ENCODE measurements at regions not wholly inside any gene's neighbourhood (a gene's known extent, or its start where the extent isn't known, plus 50 kb on each side); places are given as distances from the start of the nearest gene placed in this dataset.

GRCh38 chr2:41872646-41873045, 175.2 kb upstream of the PKDCC start:
- FAIRE-seq (no peak), DNase-seq (ENCODE audit: low spot score) (peak; percentile 51)

GRCh38 chr2:41873102-41874031, 174.5 kb upstream of the PKDCC start:
- FAIRE-seq: no peak
- no peak for DNase-seq (ENCODE audit: low spot score)

DNA sequence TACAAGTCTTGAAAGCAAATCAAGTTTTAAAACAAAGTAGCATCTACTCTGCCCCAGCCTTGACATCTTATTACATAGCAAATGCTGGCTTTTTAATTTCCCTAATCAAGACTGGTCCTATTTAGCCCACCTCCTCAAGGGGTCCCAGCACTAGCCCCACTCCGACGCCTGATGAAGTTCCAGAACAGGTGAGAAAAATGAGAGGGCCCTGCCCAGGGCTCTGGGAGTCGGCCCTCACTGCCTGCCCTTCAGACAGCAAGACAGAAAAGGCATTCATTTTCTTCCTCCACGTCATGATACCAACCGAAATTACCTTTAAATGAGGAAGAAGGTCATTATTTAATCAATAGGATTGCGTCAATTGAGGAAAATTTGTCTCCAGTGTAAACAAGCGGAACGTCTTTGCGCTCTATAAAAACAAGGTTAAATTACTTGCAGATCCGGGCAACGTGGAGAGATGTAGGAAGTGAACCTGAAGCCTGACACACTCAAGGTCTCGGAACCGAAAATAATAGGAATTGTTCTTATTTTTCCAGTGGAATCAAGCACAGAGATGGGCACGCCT, 170.6 kb upstream of the PKDCC start:
- DNase-seq (ENCODE audit: low spot score) (no peak), FAIRE-seq (no peak)

DNA sequence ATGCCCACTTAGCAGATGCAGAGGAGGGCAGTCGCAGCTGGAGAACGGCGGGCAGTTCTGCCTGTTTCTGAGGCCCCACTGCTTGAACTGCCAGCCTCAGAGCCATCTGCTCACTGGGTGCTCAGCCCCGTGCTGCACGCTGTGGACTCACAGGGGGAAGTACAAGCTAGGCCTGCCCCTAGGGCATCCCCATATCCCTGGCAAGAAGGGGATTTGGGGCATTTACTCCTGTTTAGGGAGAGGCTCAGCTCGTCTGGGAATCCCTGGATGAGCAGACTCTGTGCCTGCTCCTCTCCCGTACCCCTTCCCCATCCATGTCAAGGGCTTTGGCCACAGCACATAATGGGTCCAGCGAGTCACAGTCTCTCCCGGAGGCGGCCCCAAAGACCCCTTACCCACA, 169.8 kb upstream of the PKDCC start:
- no peak for FAIRE-seq
- DNase-seq (ENCODE audit: low spot score): no peak

DNA sequence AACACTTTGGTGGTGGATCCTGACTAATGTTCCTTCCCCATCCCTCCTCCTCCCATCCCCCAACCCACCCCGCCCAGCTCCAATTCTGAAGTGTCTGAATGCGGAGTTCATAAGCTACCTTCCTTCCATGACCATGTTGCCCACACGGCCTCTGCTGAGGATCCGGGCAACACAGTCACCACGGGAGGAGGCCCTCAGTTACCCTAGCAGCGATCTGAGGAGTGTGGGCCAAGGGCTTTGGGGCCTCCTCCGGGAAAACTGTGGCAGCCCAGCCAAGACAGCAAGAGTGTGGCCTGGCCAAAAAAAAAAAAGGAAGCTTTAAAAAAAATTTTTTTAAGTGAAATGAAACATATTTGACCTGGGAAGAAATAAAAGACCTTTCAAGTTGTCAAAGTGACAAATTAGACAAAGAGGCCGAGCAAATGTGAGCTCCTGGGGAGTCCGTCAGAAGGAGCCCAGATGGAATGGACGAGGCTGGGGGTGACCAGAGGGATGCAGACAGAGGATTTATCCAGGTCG, 169.0 kb upstream of the PKDCC start:
- DNase-seq (ENCODE audit: low spot score) (no peak), FAIRE-seq (no peak)

DNA sequence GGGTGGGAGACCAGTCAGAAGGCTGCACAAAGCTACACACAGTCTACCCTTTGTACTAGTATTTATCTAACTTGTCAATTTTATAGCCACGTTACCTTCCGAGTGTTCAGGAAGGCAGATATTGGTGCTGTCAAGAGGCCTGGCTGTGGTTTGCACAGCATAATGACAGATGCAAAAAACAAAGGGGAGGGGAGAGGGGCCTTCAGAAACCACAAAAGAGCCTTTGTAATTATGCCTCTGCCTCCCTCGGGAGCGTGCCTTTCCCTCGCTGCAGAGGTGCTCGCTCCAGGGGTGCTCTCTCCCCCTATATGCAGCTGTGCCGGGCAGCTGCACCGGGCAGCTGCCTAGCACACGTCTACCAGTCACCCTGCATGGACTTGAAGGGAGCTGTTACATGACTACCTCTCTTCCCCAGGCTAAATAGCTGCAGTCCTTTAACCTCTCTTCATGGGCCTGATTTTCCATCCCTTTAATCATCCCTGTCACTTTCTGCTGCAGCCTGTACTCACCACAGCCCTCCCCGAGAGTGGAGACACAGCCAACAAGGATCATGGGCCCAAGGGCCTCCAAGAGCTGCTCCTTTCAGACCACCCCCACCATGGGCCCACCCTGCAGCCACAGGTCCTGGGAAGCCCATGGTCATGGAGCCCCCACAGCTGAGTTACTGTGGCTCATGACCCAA, 168.4 kb upstream of the PKDCC start:
- FAIRE-seq (no peak), DNase-seq (ENCODE audit: low spot score) (peak; percentile 38)

DNA sequence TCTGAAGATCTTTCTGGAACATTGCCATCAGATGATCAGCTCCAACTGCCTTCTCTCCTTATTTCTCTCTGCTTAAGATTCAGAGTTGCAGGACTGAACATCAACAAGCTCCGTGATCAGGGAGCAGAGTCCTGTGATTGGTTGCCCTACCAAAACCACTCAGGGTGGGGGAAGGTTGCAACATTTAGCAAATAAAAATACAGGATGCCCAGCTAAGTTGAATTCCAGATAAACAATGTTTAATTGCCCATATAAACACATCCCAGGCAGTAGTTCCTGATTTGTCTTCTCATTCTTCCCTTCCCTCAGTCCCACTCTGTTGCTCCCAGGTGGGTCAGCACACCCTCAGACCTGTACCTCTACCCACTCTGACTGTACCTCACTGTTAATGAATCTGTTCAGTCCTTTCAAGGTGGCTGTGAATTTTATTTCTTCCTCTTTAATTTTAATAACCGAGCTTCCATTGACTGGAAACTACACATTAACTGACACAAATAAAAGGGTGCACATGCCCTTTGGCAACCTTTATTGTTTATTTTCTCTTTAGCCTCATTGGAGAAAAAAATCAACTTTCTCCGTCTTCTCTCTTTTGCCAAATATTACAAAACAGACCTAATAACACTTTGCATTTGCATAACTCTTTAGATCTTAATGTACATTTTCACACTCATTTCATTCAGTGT, 167.1 kb upstream of the PKDCC start:
- FAIRE-seq (no peak), DNase-seq (ENCODE audit: low spot score) (no peak)

- FAIRE-seq (peak; percentile 46), DNase-seq (ENCODE audit: low spot score) (no peak)
Observed at GRCh38 chr2:41881249-41881648, 166.6 kb upstream of the PKDCC start.

GRCh38 chr2:41884718-41885117, 163.1 kb upstream of the PKDCC start:
- DNase-seq (ENCODE audit: low spot score) (no peak), FAIRE-seq (no peak)

DNA sequence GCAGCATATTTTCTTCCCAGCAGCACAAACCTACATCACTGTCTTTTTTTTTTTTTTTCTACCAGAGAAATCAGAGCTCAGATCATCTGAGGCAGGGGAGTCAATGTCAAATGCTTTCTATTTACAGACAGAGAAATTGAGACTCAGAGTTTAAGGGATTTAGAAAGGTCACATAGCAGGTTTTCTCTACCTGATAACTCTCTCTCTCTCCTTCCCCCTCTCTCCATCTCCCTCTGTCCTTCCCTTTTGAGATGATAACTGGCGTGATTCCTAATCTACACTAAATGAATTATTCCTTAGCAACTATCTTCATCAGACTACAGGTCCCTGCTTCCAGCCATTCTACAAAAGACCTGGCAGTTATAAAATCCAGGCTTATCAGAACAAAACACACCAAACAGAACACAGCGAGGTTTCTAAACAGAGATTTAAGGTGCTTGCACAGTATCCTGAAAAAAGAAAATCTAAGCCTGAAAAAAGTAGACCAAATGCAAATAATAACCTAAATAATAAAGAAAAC, 161.6 kb upstream of the PKDCC start:
- FAIRE-seq (no peak), DNase-seq (ENCODE audit: low spot score) (no peak)

GRCh38 chr2:41886757-41887156, 161.1 kb upstream of the PKDCC start:
- no peak for DNase-seq (ENCODE audit: low spot score)
- FAIRE-seq: no peak

- FAIRE-seq (no peak), DNase-seq (ENCODE audit: low spot score) (no peak)
Observed at GRCh38 chr2:41890341-41890740, 157.5 kb upstream of the PKDCC start.

GRCh38 chr2:41892476-41892875, 155.3 kb upstream of the PKDCC start:
- FAIRE-seq: no peak
- no peak for DNase-seq (ENCODE audit: low spot score)

- FAIRE-seq (no peak), DNase-seq (ENCODE audit: low spot score) (no peak)
Observed at GRCh38 chr2:41894563-41895333, 153.1 kb upstream of the PKDCC start.

- no peak for DNase-seq (ENCODE audit: low spot score)
- FAIRE-seq: no peak
Observed at GRCh38 chr2:41895334-41895664, 152.5 kb upstream of the PKDCC start.

DNA sequence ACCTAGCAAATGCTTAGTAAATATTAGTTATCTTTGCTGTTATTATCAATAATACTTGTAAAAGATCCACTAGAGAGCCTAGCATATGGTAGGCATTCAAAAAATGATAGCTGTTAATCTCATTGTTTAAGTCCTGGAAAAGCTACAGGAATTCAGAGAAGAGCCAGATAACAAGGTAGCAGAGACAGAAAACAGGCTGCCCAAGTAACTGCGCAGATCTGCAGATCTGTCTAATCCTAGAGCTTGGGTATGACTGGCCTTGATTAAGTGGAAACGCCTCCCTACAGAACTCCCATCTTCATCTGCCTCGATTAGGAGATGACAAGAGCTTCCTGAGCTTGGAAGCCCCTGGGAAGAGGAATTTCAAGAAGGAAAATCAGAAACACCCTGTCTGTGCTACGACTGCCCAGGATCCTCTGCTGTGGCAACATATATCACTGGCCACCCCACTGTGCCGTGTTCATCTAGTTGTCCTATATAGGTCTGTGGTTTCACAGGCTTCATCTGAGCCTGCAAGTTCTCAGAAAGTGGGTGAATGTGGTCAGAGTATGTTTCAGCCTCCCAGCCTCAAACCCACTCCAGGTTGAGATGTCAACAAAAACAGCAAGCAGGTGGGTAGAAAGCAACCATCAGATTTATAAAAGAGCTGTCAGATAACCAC, 151.5 kb upstream of the PKDCC start:
- DNase-seq (ENCODE audit: low spot score) (no peak), FAIRE-seq (no peak)

GRCh38 chr2:41899189-41899588, 148.6 kb upstream of the PKDCC start:
- FAIRE-seq: no peak
- DNase-seq (ENCODE audit: low spot score): no peak

GRCh38 chr2:41900101-41900577, 147.7 kb upstream of the PKDCC start:
- FAIRE-seq: no peak
- DNase-seq (ENCODE audit: low spot score): no peak

DNA sequence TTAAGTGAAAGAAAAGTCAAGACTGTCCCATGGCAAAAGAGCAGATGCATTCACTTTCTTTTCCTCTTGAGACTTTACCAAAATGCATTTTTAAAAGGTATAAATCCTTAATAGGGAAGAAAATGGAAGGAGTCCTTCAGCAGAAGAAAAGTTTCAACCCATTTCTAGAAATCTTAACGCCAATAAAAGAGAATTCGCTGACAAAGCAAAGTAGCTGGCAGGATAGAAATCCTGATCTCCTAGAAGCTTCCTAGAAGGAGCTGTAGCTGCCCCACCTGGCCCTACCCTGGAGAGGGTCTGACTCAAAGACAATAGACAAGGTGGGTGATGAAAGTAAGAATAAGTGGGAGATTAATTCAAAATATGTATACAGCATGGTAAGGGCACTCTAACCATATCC, 144.9 kb upstream of the PKDCC start:
- DNase-seq (ENCODE audit: low spot score) (no peak), FAIRE-seq (no peak)
